GM19043 (cell line): ENCODE measurements at regions not wholly inside any gene's neighbourhood (a gene's known extent, or its start where the extent isn't known, plus 50 kb on each side); places are given as distances from the start of the nearest gene placed in this dataset.
"Not testable (repeated sequence)": the region's sequence is repeated elsewhere in the genome, so short reads cannot be mapped to it uniquely, and the experiment has no call there.

Experiments used
- ATAC-seq: cut with Tn5 transposase; IDR thresholded peaks from one replicate; pipeline ENCODE4 v1.9.1; 2021; ENCODE audit warnings: low read depth; ENCODE audit not compliant: unreplicated experiment

DNA sequence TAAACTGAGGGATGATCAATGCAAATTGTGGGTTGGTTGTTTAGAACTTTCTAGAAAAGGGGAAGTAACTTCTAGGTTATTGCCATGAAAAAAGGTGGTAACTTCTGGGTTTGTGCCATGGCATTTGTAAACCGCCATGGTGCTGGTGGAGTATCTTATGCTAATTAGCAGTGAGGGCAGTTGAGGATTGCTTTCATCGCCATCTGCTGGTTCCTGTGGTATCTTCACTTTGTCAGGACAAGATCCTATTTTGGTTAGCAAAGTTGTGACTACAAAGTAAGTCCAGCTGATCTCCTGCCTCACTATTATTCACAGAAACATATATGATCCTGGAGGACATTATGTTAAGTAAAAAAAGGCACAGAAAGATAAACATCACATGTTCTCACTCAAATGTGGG, 1332.3 kb downstream of the CDH11 start:
- ATAC-seq = no peak

DNA sequence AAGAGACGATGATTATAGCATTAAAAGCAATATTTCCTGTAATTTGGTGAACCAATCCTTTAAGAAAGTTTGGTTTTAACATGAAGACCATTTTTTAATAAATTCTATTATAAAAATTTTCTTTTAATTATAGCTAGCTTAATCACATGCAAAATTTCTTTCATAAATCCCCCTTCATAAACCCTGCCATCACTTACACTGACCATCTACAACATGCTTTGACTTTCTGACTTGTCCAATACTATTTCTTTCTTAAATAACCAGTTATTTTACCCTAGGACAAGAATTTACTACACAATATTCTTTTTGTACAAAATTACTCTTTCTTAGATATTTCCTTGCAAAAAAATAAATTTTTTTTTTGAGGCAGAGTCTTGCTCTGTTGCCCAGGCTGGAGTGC, 1334.8 kb downstream of the CDH11 start:
- ATAC-seq = no peak

DNA sequence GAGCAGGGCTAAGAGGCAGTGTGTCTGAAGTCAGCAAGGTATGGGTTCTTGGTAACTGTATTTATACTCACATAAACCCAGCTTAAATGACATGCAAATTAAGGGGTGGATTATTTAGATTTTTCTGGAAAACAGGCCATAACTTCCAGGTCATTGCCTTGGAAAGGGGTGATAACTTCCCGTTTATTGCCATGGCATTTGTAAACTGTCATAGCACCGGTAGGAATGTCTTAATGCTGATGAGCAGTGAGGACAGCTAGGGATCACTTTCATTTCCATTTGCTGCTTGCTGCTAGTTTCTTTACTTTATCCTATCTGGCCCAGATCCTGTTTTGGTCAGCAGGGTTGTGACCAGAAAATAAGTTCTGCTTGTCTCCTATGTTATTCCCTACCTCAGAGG, 1336.7 kb downstream of the CDH11 start:
- no peak for ATAC-seq

DNA sequence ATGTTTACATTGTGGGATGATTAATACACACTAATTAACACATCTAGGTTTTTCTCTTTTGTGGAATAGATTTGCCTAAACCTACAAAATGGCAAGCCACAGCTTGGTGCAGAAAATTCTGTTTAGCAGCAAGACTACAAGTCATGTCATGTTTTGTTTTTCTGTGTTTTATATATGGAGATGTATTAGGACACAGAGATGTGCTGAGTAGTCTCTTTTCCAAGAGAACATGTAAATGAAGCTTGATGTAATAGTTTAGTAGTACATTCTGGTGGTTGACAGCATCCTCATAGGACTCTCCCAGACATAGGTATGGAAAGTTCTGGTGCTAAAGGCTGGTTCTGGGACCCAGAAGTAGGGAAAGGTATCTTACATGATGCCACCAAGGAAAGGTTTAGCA, 1345.4 kb downstream of the CDH11 start:
- ATAC-seq = no peak

DNA sequence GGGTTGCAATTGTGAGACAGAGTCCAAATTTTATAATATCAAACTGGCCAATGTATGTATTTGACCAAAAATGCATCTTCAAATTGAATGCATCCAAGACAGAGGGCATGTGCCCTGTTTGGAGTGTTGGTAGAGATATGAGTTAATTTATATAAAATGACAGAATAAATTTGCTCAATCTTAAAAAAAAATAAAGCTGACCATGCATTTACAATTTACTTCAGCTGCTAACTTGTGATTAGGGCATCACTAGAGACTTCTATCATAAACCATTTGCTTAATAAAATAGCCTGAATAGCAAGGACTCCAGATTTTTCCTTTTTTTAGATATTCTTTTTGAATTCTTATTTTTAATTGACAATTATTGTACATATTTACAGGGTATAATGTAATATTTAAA, 1345.8 kb downstream of the CDH11 start:
- ATAC-seq = no peak

DNA sequence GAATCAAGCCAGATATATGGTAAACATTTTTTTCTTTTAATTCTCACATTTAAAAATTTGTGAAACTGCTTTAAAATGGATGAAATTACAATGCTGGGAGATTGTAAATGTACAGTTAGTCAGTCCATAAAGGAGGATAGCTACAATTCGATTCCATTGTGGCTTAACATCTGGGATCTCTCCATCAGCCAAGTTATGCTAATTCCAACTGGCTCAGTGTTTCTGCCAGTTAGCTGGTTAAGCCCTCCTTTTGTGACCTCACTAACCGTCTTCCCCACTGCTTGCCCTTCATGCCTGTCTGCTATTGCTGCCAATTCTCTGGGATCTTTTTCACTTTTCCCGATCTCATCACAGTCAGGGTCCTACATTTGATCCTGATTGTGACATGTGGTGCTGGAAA, 1347.6 kb downstream of the CDH11 start:
- no peak for ATAC-seq

DNA sequence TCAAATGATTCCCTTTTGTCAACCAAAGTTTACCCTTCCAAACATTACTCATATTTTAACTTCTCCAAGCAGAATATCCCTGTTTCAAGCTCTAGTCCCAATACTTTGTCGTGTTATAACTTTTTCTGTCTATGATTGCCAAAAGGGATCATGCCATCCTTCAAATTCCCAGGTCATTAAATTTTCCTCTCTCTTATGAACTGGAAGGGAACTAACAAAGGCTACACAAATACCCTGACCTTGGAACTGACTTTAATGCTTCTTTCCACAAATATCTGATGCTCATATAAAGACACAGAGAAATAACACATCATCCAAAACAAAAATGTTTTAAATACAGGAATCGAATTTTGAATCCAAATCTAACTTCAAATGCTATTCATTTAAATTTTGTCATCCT, 1352.7 kb downstream of the CDH11 start:
- ATAC-seq = no peak

DNA sequence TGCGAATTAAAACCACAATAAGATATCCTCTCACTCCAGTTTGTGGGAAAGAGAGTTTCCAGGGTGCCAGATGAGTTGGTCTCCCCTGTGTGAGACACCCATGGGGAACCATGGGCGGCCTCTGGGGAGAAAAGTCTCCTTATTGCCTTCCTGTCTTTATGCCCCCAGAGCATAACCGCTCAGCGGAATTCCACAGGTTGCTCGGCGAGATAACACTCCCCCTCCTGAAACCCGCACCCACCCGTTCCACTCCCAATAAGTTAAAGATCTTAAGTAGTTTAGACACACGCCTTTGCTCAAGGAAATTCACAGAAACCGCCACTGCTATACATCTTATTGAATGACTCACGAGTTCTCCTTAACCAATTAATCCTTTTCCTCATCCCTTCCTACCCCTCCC, 1361.6 kb downstream of the CDH11 start:
- ATAC-seq = not testable (repeated sequence)

DNA sequence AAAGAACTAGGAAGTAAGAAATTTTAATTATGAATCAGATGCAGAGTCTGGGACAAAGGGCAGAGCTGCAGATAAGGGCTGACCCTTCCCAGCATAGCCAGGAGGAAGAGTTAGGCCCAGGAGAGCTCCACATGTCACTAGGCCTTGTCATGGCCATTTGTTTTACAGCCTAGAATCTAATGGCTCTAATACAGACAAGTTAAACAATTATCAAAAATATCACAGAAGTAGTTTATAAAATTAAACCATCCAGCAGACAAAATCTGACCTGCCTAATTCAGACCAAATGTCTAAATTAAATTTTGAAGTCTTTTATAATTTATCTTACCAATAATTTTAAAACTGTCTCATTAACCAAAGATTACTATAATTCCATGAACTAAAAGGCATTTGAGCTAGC, 1369.5 kb downstream of the CDH11 start:
- no peak for ATAC-seq

DNA sequence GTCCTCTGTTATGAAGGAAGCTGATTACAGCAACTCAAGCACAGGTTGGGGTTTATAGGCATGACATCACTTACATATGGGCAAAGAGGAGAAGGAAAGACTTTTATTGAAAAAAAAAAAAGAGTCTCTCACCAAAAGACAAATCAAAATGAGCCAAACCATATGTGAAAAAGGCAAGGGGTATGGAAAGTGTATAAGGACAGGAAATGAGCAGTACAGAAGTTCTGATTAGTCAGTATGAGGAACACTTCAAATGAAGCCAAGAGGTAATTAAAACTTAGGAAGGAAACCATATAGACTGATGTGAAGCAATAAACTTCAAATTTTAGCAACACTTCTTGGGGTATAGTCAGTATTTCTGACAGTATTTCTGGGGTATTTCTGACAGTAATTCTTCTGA, 1372.6 kb downstream of the CDH11 start:
- no peak for ATAC-seq

DNA sequence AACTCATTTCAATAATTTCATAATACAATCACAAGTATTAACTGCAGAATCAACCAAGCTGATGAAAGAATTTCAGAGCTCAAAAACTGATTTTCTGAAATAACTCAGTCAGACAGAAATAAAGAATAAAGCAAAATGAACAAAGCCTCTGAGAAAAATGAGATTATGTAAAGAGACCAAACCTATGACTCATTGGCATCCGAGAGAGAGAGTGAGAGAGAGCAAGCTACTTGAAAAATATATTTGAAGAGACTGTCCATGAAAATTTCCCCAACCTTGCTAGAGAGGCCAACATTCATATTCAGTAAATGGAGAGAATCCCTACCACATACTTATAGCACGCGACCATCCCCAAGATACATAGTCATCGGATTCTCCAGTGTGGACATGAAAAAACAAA, 1376.4 kb downstream of the CDH11 start:
- ATAC-seq = no peak

DNA sequence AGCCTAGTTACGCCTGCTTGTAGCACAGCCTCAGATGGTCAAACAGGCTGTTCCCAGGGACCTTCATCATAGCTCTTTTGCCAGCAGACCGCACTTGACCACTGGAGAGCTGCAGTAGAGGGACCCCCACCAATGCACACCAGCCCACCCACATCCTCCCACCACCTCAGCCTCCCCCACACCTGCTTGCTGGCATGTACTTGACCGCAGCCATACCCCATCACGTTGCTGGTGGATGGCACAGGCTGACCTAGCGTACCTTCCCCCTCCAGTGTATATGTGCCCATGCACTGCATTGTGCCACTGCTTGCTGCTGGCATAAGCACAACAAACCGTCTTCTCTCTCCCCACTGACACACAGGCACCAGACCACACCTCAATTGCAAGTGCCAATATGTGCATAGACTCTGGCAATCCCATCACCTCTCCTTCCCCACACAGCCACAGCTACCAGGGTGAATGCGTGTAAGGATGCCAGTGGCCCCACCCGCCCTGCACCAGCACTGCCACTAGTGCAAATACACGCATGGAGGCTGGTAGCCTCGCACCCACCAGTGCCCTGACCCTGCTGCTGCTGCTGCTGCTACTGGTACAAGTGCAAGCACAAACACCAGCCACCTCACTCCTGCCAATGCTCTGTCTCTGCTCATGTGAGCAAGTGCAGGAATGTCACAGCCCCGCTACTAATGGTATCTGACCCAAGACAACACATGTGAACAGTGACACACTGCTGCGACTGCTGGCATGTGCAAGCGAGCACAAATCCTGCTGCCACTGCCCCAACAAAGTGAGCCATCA, 1377.6 kb downstream of the CDH11 start:
- no peak for ATAC-seq

DNA sequence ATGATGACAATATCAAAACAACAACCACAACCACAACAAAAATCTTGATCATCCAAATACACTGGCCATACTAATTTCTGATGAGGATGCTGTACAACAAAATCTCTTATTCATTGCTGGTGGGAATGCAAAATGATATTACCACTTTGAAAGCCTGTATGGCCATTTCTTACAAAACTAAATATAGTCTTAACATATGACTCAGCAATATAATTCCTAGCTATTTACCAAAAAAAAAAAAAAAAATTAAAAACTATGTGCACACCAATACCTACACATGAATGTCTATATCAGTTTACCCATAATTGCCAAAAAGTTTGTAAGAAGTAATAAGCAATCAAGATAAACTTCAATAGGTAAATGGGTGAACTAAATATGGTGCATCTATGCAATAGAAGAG, 1379.7 kb downstream of the CDH11 start:
- no peak for ATAC-seq

DNA sequence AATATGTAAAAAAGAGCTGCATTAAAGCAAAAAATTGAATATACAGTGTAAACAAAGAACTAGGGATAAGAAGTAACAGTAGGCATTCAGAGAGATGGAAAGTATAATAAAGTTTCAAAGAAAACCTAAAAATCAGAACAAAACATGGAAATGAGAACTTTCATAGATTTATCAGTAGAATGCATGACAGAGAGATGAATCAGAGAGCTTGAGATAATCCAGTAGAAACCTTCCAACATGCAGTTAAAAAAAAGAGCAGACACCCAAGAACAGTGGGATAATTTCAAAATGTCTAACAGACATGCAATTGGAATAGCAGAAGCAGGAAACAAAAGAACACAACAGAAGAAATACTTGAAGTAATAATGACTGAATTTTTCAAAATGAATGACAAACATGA, 1384.2 kb downstream of the CDH11 start:
- ATAC-seq = no peak

DNA sequence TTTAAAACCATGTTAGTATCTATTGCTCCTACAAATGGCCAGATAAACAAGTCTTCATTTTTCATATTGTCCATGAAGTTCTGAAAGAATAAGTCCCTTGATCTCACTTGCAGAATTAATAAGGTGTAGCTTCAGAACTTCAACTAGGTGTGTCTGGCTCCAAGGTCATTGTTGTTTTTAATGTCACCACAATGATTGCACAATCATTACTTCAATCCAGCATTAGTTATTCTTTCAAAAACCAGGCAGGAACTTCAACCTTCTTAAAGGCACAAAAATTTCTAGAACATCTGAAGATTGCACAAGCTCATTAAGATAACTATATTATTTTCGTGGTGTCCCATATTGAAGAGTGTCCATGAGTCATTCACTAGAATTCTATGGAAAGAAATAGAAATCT, 1386.4 kb downstream of the CDH11 start:
- ATAC-seq = no peak

DNA sequence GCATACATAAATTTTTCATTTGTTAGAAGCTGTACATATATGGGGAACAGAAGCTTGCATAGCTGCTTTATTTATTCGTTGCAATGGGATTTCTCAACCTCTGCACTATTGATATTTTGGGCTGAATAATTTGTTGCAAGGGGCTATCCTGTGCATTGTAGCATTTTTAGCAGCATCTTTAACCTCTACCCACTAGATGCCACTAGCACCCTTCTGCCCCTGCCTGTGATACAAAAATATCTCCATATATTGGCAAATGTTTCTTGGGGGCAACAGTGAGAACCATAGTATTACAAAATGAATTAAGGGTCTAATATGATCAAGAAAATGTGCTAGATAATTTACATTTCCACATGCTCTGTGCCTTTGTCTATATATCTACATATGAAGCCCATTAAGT, 1401.0 kb downstream of the CDH11 start:
- ATAC-seq = no peak

DNA sequence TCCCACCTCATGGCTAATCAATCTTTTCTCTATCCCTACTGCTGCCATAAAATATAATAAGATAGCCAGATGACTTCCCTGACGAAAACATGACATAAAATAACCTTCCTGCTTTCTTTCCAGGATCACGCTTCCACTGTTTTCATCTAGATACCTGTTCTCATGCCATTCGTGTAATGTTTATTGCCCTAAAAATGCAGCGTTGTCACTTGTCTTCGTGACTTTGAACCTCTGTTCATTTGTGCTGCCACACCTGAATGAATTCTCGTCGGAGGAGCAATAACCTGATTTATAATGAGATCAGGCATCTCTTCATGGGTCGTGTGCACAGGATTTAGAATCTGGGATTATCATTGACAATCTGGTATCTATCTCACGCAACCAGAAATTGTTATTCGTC, 1401.9 kb downstream of the CDH11 start:
- ATAC-seq = no peak

DNA sequence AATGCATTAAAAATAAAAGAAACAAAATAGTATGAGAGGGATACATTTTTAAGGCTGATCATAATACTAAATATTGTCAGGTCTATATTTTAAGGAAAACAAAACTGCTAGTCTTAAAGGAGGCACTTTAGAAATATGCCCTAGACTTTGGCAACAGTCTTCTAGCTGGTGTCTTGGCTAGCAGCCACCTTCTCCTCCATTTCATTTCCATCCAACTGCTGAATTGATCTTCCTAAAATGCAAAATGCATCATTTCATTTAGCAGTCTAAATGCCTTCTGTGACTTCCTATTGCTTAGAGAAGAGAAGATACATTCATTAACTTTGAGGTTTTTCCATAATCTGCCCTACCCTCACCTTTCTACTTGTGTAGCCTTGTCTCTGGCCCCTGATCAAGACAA, 1404.1 kb downstream of the CDH11 start:
- ATAC-seq = no peak

DNA sequence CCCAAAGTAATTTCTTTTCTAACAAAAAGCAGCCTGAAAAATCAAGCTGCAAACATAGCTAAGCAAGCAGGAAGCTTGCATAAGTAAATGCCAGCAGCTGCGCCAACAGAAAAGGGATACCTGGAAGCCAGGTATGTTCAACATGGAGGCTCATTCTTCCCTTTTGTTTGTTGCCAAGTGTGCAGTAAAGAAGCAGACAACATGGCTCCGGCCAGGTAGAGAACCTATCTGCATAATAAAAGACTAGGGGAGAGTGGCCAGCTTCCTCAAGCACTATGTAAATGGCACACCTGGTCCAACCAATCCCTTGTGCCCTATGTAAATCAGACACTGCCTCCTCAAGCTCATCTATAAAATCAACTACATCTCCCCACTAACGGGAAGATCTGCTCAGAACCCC, 1407.0 kb downstream of the CDH11 start:
- no peak for ATAC-seq

DNA sequence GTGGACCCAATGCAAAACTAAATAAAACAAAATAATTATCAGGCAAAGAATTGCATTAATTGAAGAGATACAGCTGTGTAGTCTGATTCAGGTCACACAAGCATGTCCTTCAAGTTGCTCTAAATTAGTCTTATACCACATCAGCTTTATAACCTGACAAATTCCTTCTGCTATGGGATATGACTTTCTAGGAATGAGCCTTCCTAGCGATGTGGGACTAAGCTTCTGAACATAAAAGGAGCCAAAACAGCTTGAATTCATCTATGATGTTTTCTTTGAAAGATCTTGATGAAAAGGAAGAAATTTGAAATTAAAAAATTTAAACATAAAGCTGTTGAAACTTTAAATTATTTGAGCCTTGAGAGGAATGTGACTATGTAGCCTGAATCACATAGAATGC, 1409.1 kb downstream of the CDH11 start:
- no peak for ATAC-seq

DNA sequence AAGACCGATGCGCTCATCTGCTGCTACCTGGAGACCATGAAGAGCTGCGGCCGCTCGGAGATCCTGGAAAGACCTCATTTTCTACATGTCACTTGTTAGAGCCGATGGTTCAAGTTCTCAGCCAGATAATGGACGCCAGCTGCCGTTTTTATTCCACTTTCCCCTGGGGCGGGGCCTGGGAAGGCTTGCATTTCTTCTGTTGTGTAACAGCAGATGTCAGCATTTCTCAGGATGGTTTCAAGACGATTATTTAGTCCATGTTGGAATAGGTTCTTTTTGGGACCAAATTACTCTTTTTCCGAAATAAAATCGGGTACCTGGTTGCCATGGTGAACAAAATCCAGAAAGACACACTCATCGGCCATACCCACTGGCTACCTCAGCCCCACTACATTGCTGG, 1418.3 kb downstream of the CDH11 start:
- ATAC-seq = no peak

DNA sequence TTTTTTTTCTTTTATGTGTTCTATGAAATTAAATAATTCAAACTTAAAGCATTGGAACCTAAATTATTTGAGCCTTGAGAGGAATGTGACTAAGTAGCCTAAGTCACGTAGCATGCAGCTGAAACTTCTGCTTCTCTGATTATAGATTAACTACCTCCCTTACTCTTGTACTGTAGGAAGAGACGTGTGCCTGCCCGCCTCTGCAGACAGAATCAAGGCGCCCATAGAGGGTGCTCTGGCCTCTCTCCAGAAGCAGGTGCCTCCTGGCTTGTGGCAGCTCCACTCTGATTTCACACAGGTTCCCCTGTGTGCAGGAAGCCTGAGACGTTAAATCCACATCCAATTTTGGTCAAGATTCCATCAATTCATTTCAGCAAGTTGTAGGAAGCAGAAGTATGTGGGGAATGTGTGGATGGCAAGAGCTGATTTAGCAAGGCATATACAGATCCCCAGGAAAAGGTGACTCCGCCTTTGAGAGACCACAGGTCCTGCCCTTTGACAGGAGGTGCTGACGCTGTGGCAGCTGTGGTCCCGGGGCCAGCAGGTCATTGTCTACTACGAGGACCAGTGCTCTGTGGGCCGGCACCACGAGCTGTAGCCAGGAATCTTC, 1418.8 kb downstream of the CDH11 start:
- ATAC-seq = no peak

DNA sequence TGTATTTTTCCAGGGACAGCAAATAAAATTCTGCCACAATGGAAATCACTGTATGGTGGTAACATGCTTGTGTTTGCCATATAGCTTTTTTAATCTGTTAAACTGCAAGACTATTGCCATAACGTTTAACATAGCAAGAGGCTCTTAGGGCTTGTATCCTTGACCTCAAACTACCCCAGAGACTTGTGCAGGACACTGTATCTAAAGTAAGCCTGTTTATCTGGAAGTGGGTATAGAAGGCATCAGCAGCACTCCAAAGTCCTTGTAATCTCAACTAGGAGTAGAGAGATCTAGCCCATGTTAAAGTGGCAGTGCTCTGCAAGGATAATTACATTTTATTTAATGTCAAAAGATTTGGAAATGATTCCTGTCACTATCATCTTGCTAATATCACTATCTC, 1424.1 kb downstream of the CDH11 start:
- ATAC-seq = no peak
